ENCODE measurements at regions not wholly inside any gene's neighbourhood (a gene's known extent, or its start where the extent isn't known, plus 50 kb on each side); places are given as distances from the start of the nearest gene placed in this dataset.
"Not testable (repeated sequence)": the region's sequence is repeated elsewhere in the genome, so short reads cannot be mapped to it uniquely, and the experiment has no call there.

DNA sequence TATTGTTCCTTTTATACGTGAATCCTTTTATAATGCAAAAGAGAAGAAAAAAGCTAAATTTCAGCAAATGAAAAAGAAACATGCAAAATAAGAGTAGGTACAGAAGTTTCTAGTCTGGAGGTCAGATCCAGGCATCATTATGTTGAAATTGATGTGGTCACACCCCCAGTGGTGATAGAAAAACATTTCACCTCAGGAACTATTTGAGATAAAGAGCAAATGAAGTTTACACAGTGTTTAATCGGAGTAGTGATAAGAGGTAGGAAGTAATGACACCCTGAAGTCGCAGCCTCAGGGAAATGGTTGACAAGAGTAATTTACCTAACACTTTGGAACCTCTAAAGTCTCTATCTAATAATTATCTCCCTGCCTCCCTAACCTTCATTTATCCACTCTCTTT is 536.0 kb upstream of the STEAP1 start:
- no peak for DNase-seq (ENCODE audit: low spot score)

DNA sequence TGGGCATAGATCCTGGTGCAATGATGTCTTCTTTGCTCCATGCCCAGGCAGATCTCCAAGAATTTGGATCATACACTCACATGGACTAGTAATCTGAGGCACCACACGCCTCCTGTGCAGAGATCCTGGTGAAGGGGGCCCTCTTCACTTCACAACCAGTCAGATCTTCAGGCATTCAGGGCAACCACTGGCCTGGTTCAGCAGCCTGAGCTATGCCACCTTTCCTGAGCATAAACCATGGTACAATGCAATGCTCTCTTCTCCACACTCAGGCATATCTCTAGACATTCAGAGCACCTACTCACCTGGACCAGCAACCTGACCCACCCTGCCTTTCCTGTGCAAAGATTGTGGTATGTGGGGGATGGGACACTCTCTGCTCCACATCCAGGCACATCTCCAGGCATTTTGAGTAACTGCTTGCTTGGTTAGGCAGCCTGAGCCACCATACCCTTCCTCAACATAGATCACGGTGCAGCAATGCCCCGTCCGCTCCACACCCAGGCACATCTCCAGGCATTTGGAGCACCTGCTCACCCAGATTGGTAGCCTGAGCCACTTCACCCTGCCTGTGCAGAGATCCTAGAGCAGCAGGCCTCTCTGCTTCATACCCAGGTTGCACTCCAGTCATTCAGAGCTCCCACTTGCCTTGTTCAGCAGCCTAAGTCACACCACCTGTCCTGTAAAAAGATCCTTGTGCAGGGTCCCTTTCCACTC is 532.2 kb upstream of the STEAP1 start:
- no peak for DNase-seq (ENCODE audit: low spot score)

DNA sequence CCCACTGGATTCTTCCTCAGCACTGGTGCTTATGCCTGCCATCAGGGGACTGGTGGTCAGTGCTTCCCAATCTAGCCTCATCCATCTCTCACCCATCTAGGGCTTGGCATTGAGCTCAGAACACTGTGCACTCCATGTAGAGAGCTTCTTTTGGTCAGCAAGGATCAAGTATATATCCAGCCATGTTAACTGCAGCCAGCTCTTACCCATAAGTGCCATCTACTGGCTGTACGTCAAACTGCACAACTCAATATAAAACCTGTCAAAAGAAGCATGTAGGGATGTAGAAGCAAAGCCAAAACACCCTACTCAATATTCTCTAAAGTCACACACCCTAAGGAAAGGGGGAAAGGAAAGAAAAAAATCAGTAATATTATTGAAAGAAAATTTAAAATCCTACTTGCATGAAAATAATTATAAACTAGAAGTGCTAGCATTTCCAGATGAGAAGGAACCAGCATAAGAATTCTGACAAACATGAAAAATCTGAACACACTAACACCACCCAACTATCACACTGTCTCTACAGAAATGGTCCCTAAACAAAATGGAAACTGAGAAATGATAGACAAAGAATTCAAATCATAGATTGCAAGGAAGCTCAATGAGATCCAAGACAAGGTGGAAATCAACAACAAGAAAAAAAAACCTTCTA is 531.1 kb upstream of the STEAP1 start:
- DNase-seq (ENCODE audit: low spot score): peak; percentile 19

DNA sequence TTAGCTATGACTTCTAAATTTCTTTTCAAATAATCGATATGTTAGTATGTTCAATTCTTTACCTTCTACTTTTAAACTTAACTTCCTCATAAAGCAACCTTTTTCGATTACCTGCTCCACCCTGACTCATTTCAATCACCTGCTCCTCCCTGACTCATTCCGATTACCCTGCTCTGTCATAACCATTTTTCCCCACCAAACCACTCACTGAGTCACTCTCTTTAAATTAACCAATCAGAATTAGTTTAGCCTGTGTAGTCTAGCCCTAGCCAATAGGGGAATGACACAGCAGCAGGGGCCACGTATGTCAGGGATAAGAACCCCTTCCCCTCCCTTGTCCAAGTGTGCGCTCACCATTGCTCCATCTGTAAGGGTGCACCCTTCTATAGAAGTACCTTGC is 530.1 kb upstream of the STEAP1 start:
- not testable (repeated sequence) for DNase-seq (ENCODE audit: low spot score)

DNA sequence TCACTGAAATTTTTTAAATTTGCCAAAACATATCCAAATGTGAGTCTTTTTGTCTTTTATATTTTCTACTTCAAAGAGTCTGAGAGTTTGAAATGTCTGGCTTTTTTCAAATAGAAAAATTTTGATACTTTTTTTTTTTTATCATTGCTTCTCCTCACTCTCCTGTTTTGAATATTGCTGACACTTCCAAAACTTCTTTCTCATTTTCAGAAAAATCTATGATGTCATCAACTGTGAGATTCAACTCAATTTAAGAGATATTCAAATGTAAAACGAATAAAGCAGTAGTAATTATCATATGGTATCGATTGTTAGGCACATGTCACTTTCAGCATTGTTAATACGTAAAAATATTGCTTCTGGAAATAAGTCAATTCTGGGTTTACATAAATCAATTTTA is 505.8 kb upstream of the STEAP1 start:
- DNase-seq (ENCODE audit: low spot score): no peak

DNA sequence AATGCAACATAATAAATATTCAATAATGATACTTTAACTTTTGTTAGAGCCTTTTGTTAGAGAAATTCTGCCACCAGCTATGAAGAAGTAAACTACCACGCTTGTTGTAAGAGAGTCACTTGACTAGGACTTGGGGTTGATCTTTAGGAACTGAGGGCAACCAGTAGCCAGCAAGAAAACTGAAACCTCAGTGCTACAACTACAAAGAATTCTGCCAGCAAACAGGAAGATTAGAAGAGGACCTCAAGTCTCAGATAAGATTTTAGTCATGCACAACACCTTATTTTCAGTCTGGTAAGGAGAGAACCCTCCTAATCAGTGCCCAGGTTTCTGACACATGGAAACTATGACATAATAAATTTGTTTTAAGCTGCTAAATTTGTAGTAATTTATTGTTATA is 498.3 kb upstream of the STEAP1 start:
- no peak for DNase-seq (ENCODE audit: low spot score)

DNA sequence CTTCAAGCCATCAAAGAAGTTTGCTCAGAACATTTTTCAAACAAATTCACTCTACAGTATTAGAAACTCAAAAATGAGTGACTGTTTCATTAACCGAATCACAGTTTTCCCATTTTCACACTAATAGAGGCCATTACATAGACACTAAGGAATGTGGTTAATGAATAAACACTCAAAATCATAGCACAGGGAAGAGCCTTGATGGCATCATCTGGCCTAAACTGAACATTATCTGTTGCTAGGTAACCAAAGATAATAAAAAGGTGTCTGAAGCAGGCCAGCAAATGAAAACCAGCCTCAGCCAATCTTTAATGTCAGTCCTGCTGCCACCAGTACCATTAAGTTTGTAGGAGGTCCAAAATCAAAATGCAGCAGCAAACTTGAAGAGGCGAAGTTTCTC is 492.4 kb upstream of the STEAP1 start:
- DNase-seq (ENCODE audit: low spot score): no peak

DNA sequence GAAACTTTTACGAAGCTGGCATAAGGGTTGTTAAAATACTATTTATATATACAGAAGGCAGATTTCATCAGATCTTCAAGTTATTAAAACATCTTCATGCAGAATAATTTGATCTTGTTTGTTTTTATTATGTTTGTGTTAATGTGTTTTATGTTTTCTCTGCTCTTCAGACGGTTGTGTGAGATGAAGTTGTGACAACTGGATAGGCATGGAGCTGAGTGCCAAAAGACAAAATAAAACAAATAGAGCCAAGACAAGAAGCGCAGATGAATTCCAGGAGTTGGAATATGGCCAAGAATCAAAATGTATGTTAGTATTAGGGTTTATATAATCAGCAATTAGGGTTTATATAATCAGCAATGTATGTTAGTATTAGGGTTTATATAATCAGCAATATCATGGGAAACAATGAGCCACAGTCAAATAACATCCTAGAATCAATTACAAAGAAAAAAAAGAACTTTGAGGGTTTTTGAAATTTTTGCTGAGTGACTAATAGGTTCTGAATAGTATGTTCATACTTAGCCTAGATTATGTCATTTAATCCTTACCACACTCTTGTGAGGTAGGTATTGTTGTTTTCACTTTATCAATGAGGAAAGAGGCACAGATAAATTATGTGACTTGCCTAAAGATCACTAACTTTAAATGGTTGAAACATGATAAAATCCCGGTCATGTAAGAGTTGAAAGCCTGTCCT is 488.0 kb upstream of the STEAP1 start:
- DNase-seq (ENCODE audit: low spot score): no peak

DNA sequence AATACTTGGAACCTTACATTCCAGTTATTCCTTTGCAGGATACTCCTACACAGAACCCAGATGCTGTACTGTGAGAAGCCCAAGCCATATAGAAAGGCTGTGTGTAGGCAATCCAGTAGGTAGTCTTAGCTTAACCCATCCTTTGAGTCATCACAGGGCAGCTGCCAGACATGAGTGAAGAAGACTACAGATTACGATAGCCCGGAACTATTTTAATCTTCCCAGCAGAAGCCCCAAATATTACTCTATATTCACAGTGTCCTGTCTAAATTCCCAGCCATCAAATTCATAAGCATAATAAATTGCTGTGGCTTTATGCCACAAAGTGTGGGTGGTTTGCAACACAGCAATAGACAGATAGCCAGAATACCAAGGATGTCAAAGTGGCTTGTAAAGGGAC is 474.1 kb upstream of the STEAP1 start:
- no peak for DNase-seq (ENCODE audit: low spot score)

DNA sequence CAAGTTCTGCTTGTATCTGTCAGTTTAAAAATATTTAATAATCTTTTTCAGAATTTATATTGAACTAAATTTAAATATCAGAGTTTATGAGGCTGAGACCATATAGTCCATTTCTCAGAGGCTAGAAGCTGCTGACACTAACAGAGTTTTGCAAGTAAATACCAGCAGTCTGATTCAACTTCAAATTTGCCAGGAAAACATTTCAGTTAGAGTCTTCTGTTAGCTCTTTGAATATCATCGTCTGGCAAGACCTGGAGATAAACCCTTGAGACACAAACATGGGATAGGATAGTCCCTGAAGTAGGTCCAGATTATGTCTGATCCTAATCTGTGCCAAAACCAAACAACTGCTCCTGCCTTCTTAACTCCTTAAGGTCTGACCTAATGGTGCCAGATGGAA is 472.8 kb upstream of the STEAP1 start:
- no peak for DNase-seq (ENCODE audit: low spot score)

DNA sequence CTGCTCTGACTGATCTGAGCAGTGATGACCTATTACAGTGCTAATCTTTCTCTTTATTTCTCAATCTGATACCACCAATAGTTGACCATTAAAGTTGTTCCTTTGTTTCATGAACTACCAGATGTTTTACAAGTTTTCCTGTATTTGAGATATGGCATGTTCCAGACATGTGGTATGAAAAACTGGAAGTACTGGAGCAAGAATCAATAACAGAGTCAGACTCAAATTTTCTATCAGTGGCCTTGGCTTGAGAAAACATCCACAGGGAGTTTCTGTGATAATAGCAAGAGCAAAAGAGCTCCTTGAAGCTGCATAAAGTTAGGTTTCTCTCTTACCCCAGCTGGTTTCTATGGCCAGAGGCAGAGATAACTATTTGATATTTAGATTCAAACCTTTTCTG is 469.0 kb upstream of the STEAP1 start:
- DNase-seq (ENCODE audit: low spot score): no peak

DNA sequence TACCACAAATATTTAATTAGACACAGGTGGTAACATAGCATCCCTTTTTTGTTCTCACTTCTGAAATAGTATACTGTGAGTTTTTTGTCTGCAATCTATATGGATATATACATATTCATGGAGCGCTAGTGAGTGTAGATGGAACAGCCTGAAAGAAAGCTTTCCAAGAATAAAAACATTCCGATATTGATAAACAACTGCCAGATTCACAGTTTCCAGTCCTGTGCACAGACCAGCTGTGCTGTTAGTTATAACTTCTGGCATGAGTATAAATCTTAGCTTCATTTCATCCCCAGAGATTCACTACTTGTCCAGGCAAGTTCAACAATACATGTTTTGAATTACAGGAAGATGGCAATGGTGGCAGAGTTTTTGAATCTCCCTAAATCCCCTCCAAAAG is 467.1 kb upstream of the STEAP1 start:
- no peak for DNase-seq (ENCODE audit: low spot score)

DNA sequence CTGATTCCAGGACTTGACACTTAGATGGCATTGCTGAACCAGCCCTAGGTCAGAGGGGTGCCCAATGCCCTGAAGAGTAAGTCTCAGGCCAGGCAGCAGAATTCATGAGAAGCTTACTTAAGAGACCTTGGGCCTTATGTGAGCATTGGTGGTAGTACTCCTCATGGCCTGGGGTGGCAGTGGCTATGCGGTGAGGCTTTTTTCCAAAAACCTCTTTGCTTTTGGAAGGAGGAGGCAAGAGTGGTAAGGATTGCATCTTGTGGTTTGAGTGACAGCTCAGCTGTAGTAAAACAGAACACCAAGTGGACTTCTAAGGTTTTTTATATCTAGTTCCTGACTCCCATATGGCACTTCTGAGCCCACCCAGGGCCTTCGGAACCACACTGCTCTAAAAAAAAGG is 459.0 kb upstream of the STEAP1 start:
- DNase-seq (ENCODE audit: low spot score): no peak

DNA sequence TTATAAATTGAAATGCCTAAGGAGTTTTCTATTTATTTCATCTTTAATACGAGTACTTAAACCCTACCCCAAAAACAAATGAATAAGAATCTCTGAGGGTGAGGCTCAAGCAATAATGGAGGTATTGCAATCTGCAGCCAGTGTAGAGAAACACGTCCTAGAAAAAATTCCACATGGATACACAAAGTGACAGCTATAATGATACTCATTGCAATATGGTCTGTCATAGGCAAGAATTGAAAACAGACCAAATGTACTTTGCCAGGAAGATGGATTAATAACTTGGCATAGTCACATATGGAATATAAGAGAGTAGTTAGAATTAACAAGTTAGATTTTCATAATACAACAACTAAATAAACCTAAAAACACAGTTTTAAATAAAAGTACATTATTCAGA is 440.1 kb upstream of the STEAP1 start:
- DNase-seq (ENCODE audit: low spot score): no peak

DNA sequence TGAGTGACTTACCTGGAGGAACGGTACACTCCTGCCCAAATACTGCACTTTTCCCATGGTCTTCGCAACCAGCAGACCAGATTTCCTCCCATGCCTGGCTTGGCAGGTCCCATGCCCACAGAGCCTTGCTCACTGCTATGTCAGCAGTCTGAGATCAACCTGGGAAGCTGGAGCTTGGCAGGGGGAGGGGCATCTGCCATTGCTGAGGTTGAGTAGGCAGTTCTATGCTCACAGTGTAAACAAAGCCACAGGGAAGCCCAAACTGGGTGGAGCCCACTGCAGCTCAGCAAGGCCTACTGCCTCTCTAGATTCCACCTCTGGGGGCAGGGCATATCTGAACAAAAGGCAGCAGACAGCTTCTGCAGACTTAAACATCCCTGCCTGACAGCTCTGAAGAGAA is 435.3 kb upstream of the STEAP1 start:
- not testable (repeated sequence) for DNase-seq (ENCODE audit: low spot score)

DNA sequence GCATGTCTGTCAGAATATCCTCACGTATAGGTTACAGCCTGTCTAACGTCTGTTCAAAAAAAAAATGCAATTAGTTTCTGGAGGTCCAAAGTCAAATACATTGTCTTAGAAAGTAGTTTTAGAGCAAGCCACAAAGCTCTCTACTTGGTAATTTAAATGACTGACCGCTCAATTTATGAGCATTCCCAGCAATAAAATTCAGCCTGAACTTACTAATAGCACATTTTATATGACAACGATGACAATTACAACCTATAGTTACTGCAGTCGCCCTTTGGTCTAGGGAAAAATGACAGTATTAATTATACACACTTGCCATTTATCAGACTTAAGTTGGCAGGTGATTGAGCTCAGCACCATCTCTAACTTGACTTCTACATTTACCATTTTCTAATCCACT is 425.8 kb upstream of the STEAP1 start:
- DNase-seq (ENCODE audit: low spot score): no peak

DNA sequence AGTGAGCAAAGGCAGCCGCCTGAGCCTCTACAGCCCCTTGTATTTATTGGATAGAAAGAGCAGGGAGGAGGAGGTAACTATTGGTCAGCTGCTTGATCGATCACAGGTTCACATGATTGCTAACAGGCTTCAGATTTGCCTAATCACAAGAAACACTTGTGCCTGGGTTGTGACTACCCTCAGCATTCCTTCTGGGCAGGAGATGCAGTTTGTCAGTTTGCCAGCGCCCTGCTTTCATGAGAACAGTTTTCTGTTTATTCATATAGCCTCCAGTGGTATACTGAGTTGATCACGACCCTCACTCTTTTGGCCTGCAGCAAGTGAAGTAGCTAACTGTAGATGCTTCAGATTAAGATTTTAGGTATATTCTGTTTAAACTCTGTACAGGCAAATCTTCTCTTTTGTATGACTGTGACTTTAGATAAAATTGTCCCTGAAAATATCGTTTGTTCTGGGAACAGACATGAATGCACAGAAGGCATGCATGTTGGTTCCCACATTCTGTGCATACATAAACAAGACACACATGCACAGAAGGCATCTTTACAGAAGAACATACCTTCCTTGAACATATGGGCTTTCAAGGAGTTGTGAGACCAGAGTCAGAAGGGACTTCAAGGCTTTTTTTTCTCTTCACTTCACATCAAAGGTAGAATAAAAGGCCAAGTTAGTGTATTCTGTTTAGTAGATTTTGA is 422.4 kb upstream of the STEAP1 start:
- DNase-seq (ENCODE audit: low spot score): no peak

DNA sequence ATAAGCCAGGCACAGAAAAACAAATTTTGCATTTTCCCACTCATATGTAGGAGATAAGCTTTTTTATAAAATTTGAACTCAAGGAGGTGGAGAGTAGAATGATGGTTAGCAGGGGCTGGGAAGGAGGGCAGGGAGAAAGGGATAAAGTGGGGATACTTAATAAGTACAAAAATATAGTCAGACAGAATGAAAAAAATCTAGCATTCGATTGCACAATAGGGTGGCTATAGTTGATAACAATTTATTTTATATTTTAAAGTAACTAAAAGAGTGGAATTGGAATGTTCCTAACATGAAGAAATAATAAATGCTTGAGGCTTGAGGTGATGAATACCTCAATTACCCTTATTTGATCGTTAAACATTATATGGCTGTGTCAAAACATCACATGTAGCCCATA is 415.7 kb upstream of the STEAP1 start:
- no peak for DNase-seq (ENCODE audit: low spot score)

DNA sequence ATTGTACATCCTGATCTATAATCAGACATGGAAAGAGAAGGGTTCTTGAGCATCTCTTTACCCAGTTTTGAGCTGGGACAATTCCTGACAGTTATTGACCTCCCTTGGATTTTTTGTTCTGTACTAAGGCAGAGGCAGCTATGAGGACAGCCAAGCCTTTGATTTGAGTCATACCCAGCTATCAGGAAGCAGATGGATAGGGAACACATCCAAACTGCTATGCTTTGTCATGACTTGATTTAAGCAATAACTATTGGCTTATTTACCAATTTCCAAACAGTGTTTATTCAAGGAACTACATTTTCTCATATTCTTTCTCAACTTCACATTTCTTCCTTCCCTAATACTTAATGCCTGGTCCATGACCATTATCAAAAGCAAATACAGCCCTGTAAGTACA is 396.4 kb upstream of the STEAP1 start:
- no peak for DNase-seq (ENCODE audit: low spot score)

DNA sequence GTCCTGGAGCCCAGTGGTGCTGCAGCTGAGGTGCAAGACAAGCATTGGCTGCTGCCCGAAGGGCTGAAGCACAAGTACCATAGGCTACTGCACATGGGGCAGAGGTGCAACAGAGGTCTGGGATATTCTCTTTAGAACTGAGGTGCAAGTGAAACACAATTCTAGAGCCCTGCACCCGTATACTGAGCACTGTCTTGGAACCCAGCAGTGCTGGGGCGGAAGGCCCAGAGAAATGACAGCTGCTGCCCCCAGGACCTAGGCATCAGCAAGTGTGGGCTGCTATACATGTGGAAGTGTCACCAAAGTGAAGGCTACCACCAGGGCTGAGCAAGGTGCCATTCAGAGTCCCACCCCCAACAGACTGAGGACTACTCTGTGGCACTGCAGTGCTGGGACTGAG is 393.6 kb upstream of the STEAP1 start:
- DNase-seq (ENCODE audit: low spot score): no peak

DNA sequence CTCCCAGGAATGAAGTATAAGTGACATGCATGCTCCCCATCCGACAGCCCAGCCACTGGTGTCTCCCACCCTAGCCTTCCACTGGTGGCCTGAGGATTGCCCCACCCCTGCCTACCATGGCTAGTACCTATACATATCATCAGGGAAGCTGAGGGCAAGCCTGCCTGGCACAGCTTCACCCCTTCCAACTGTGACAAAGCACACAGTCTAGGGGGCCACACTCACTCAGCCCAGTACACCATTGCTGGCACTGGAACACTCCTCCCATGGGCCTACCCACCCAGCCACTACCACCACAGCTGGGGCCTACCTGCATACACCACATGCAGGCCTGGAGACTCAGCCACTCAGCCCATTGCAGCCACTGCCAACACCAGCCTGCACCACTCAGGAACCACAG is 393.1 kb upstream of the STEAP1 start:
- DNase-seq (ENCODE audit: low spot score): no peak

DNA sequence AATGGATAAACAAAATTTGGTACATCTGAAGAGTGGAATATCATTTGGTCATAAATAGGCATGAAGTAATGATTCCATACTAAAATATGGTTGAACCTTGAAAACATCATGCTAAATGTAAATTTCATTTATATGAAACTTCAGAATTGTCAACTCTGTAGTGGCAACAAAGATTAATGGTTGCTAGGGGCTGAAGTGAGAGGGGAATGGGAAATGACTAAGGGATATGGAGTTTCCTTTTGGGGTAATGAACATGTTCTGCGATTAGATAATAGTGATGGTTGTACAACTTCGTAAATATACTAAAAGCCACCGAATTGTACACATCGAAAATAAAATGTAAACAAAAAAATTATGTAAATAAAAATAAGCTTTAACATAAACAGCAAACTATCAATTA is 384.1 kb upstream of the STEAP1 start:
- no peak for DNase-seq (ENCODE audit: low spot score)
